Psoas muscle (tissue), 7 donors: ENCODE measurements at regions not wholly inside any gene's neighbourhood (a gene's known extent, or its start where the extent isn't known, plus 50 kb on each side); places are given as distances from the start of the nearest gene placed in this dataset.

Source experiments
- ATAC-seq, 4 donors: fragments of 200-7000 bp; cut with Tn5 transposase; one replicate each; pipeline ENCODE4 v1.9.1; 2020; ENCODE audit warnings: moderate library complexity in 3 of 4, mild to moderate bottlenecking in 2 of 4
- DNase-seq, 2 donors: peaks; one replicate each; pipeline ENCODE4 v3.0.0-alpha.2; 2020
- H3K27ac ChIP-seq: fragments of 200-600 bp; one replicate; pipeline ENCODE4 v1.8.0; 2022
- H3K27me3 ChIP-seq, 3 donors: fragments of 200-600 bp in 1 of 3; one replicate each; pipeline versions ENCODE4 v1.6.1 to v1.8.0; 2013 to 2022; ENCODE audit warnings: low read length in 2 of 3, mild to moderate bottlenecking in 2 of 3, moderate library complexity in 1 of 3; ENCODE audit not compliant: insufficient read depth in 3 of 3
- H3K36me3 ChIP-seq, 2 donors: fragments of 200-600 bp in 1 of 2; one replicate each; pipeline versions ENCODE4 v1.6.1 to v1.8.0; 2013 to 2022; ENCODE audit warnings: low read depth in 1 of 2, mild to moderate bottlenecking in 1 of 2, moderate library complexity in 1 of 2; ENCODE audit not compliant: insufficient read depth in 1 of 2
- H3K4me1 ChIP-seq: fragments of 200-600 bp; one replicate; pipeline ENCODE4 v1.8.0; 2022
- H3K4me3 ChIP-seq: fragments of 200-600 bp; one replicate; pipeline ENCODE4 v1.8.0; 2022; ENCODE audit warnings: mild to moderate bottlenecking
- H3K9me3 ChIP-seq: fragments of 200-600 bp; one replicate; pipeline ENCODE4 v1.8.0; 2022
- WGBS, 3 donors: extraction: QIAGEN DNeasy Blood & Tissue Kit; methylation state at CpG; one replicate each; pipeline versions ENCODE4 v1.1.6 to v1.1.7; 2013; 5-methylcytosine and 5-hydroxymethylcytosine counted together
- intact Hi-C, 2 donors: fragments of 100-400 bp; cut with DNase I; formaldehyde crosslinking; loops; one replicate each; pipeline versions ENCODE4 v1.11.0 to v1.14.2; 2022
- TF ChIP-seq, protein P1 (sequence below): fragments of 200-600 bp; IDR thresholded peaks from one replicate; pipeline ENCODE4 v1.8.0; 2022; ENCODE audit warnings: antibody characterized with exemption
- donor health status: healthy with polysubstance abuse.
- donor health status: DM: no; HTN: no; CAD: no; lungs with moderate emphysema.
- donor health status: Bipolar disorder and iron deficiency.
- donor health status: healthy.
- donor health status: DM: yes; HTN: yes; CAD: no.
- donor health status: DM: no; HTN: no; CAD: no.
- donor health status: DM: yes; HTN: yes; CAD: no.

DNA sequence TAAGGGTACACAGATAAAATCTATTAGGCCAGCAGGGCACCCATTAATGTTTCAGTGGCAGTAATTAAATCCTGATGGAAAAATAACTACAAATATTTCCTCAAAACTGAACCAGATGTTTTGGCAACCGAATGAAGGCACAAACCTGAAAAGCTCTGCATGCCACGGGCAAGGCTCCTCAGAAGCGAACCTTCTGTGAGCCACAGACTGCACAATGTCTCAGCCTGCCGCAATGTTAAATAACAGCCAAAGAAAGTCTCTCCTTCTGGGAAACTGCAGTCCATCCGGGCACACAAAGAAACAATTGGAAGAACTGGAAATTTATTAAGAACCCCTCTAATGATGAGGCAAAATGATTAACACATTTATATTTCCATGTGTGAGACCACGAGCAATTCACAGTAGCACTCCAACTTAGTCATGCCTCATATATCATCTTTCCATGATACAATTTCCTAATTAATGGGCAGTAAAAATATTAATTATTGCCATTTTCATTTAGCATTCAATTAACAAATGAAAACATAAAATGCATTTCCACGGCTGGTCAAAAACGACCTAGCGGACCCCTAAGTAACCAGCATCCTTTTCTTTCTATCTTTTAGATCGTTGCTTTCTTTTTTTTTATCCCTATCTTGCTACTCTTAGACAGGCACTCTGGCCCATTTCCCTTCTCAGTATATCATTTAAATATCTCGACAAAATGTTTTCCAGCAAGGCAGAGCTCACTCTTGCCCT is 237.5 kb downstream of the EPHA4 start:
- WGBS, 3 donors = 72 to 74% (median 73%) methylated on average over 11 of the region's 11 CpGs
- intact Hi-C loops = no loop called here
- H3K4me3 ChIP-seq = no peak overlapping the region
- H3K4me1 ChIP-seq = no peaks in the 10 kb centered on the region
- no peak for ATAC-seq
- DNase-seq = no peak
- no peaks in the 10 kb centered on the region for H3K9me3 ChIP-seq
- H3K27me3 ChIP-seq = no peaks in the 10 kb centered on the region
- H3K36me3 ChIP-seq = no peaks in the 10 kb centered on the region
- TF ChIP-seq, protein P1, sequence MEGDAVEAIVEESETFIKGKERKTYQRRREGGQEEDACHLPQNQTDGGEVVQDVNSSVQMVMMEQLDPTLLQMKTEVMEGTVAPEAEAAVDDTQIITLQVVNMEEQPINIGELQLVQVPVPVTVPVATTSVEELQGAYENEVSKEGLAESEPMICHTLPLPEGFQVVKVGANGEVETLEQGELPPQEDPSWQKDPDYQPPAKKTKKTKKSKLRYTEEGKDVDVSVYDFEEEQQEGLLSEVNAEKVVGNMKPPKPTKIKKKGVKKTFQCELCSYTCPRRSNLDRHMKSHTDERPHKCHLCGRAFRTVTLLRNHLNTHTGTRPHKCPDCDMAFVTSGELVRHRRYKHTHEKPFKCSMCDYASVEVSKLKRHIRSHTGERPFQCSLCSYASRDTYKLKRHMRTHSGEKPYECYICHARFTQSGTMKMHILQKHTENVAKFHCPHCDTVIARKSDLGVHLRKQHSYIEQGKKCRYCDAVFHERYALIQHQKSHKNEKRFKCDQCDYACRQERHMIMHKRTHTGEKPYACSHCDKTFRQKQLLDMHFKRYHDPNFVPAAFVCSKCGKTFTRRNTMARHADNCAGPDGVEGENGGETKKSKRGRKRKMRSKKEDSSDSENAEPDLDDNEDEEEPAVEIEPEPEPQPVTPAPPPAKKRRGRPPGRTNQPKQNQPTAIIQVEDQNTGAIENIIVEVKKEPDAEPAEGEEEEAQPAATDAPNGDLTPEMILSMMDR = no peak
- no peak overlapping the region for H3K27ac ChIP-seq

DNA sequence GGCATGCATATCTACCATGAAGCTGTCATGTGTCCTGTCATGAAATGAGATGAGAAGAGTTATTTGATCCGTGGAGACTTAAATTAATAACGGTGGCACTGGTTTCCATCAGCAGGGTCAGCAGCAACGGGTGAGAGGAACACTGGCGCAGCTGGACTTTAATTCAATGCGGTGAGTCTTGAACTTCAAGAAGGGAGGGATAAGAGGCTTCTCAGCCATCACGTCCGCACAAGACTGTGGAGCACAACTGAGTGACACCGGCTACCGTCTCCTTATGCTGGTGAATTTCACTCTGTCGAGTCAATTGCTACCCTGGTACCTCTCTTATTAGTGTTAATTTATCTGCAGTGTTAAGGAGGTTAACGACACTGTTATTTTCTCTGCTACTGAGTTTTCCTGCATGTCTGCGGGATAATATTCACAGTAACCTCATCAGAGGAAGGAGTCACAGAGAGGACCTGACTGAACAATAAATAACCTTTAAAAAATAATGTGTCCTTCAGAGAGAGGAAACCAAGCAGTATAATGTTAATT is 236.8 kb downstream of the EPHA4 start:
- H3K4me3 ChIP-seq = no peak overlapping the region
- DNase-seq (no peak), ATAC-seq (no peak)
- TF ChIP-seq, protein P1 = no peak
- intact Hi-C loops = no loop called here
- H3K4me1 ChIP-seq = no peaks in the 10 kb centered on the region
- no peaks in the 10 kb centered on the region for H3K9me3 ChIP-seq
- no peak overlapping the region for H3K27ac ChIP-seq
- 53 to 57% (median 56%) methylated on average over 12 of the region's 12 CpGs for WGBS, 3 donors
- no peaks in the 10 kb centered on the region for H3K27me3 ChIP-seq
- H3K36me3 ChIP-seq = no peaks in the 10 kb centered on the region

DNA sequence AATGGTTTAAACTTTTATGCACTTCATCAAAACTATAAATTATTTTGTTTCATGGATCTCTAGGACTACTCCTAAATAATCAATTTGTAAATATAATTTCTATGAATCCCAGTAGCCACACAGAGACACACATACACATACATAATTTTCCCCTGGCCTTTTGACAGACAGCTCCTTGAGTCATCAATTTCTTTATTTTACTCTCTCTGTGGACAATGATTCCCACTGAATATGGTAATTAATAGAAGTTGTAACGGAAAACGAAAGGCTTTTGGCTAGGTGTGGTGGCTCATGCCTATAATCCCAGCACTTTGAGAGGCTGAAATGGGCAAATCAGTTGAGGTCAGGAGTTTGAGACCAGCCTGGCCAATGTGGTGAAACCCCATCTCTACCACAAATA is 235.1 kb downstream of the EPHA4 start:
- no peaks in the 10 kb centered on the region for H3K36me3 ChIP-seq
- TF ChIP-seq, protein P1 = no peak
- H3K4me1 ChIP-seq = no peaks in the 10 kb centered on the region
- no peak for DNase-seq
- no peaks in the 10 kb centered on the region for H3K27me3 ChIP-seq
- intact Hi-C loops = no loop called here
- H3K4me3 ChIP-seq = no peak overlapping the region
- H3K27ac ChIP-seq = no peak overlapping the region
- ATAC-seq = no peak
- H3K9me3 ChIP-seq = no peaks in the 10 kb centered on the region
- 89 to 92% (median 89%) methylated on average over 2 of the region's 2 CpGs for WGBS, 3 donors

DNA sequence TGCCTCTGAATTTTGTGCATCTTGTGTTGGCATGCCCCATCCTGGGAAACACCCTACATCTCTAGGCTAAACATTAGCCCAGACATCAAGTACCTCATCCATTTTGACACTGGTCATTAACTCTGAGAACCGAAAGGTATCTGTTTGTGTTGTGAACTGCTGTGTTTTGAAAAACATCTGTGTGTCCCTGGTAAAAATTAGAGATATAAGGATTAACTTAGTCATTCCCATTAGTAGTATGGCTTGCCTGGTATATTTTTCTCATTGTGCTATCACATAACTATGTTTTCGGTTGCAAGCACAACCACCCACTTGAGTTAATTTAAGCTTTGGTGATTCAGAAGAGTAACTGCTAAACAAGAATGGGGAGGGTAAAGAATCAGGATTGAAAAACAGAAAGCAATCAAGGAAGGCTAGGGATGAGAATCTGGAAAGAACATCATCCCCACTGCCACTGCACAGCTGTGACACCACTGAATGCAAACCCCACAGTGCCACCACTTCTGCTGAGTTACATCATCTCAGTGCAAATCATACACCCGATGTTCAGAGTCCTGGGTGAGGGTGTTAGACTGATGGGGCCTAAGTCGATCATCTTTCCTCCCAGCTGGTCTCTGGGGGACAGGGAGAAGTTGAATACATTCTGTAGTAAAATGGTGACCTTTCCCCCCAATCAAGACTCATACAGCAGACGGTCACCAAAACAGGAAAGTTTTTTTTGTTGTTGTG is 234.0 kb downstream of the EPHA4 start:
- no peak for ATAC-seq
- Histone ChIP-seq H3K27ac (no peak overlapping the region), H3K27me3 (no peaks in the 10 kb centered on the region), H3K4me1 (no peaks in the 10 kb centered on the region), H3K9me3 (no peaks in the 10 kb centered on the region), H3K36me3 (no peaks in the 10 kb centered on the region), H3K4me3 (no peak overlapping the region)
- DNase-seq = no peak
- intact Hi-C loops = no loop called here
- TF ChIP-seq, protein P1 = no peak
- WGBS, 3 donors = 78 to 83% (median 83%) methylated on average over 5 of the region's 5 CpGs
